SK-N-DZ (cell line): ENCODE measurements at regions not wholly inside any gene's neighbourhood (a gene's known extent, or its start where the extent isn't known, plus 50 kb on each side); places are given as distances from the start of the nearest gene placed in this dataset.
A peak's percentile ranks its signal among the peaks of the same experiment; 100 is the strongest.
"Not testable (repeated sequence)": the region's sequence is repeated elsewhere in the genome, so short reads cannot be mapped to it uniquely, and the experiment has no call there.

Experiments
- DNase-seq: peaks from one replicate; pipeline ENCODE4 v3.0.0-alpha.2; 2015; ENCODE audit warnings: low spot score

GRCh38 chr18:76307293-76307690 is 187.8 kb downstream of the ZNF516 start:
- no peak for DNase-seq

GRCh38 chr18:76306685-76307292 is 188.3 kb downstream of the ZNF516 start:
- DNase-seq = no peak

- no peak for DNase-seq
Measured at GRCh38 chr18:76285866-76286265, 209.2 kb downstream of the ZNF516 start.

GRCh38 chr18:76281565-76281964 is 213.5 kb downstream of the ZNF516 start:
- no peak for DNase-seq

- DNase-seq = no peak
Measured at GRCh38 chr18:76277801-76278200, 217.2 kb downstream of the ZNF516 start.

GRCh38 chr18:76275727-76276313 is 219.2 kb downstream of the ZNF516 start:
- DNase-seq = no peak

GRCh38 chr18:76274468-76275289 is 220.4 kb downstream of the ZNF516 start:
- DNase-seq = peak; percentile 72

- DNase-seq = no peak
Measured at GRCh38 chr18:76273956-76274355, 221.1 kb downstream of the ZNF516 start.

GRCh38 chr18:76273036-76273545 is 222.0 kb downstream of the ZNF516 start:
- no peak for DNase-seq

GRCh38 chr18:76267423-76267822 is 227.6 kb downstream of the ZNF516 start:
- DNase-seq = not testable (repeated sequence)

GRCh38 chr18:76266236-76266991 is 228.6 kb downstream of the ZNF516 start:
- DNase-seq = no peak

- no peak for DNase-seq
Measured at GRCh38 chr18:76265497-76266235, 229.4 kb downstream of the ZNF516 start.

- DNase-seq = no peak
Measured at GRCh38 chr18:76264876-76265250, 230.2 kb downstream of the ZNF516 start.

- no peak for DNase-seq
Measured at GRCh38 chr18:76264198-76264875, 230.7 kb downstream of the ZNF516 start.

- DNase-seq = no peak
Measured at GRCh38 chr18:76263046-76264005, 231.7 kb downstream of the ZNF516 start.

- no peak for DNase-seq
Measured at GRCh38 chr18:76260941-76261472, 234.0 kb downstream of the ZNF516 start.

- DNase-seq = no peak
Measured at GRCh38 chr18:76259711-76260110, 235.3 kb downstream of the ZNF516 start.

- DNase-seq = no peak
Measured at GRCh38 chr18:76259096-76259495, 235.9 kb downstream of the ZNF516 start.

GRCh38 chr18:76258209-76258608 is 236.8 kb downstream of the ZNF516 start:
- DNase-seq = no peak
